Ovary (tissue), 7 donors: ENCODE measurements at regions not wholly inside any gene's neighbourhood (a gene's known extent, or its start where the extent isn't known, plus 50 kb on each side); places are given as distances from the start of the nearest gene placed in this dataset.

Source experiments
- DNase-seq, 5 donors: peaks; one replicate each; pipeline ENCODE4 v3.0.0-alpha.2; 2019 to 2020
- H3K27ac ChIP-seq, 2 donors: fragments of 200-600 bp; one replicate each; pipeline versions ENCODE4 v1.5.1 to v1.8.0; 2019 to 2022
- H3K27me3 ChIP-seq: fragments of 200-600 bp; one replicate; pipeline ENCODE4 v1.8.0; 2022
- H3K36me3 ChIP-seq: fragments of 200-600 bp; sonication (generic); one replicate; pipeline ENCODE4 v1.5.1; 2019
- H3K4me1 ChIP-seq: one replicate; pipeline ENCODE4 v1.8.1; 2013; ENCODE audit warnings: mild to moderate bottlenecking, moderate library complexity; ENCODE audit not compliant: insufficient read depth
- H3K4me3 ChIP-seq: fragments of 200-600 bp; sonication (generic); one replicate; pipeline ENCODE4 v1.5.1; 2017
- H3K9me3 ChIP-seq, 2 donors: fragments of 200-600 bp in 1 of 2; sonication (generic) in 1 of 2; one replicate each; pipeline versions ENCODE4 v1.5.1 to v1.8.1; 2013 to 2019; ENCODE audit warnings: mild to moderate bottlenecking in 1 of 2, moderate library complexity in 1 of 2
- EP300 ChIP-seq: sonication (generic); formaldehyde crosslinking; IDR thresholded peaks from one replicate; pipeline ENCODE4 v1.6.1; 2017; ENCODE audit warnings: antibody characterized with exemption
- POLR2A ChIP-seq: fragments of 450-650 bp; IDR thresholded peaks from one replicate; pipeline ENCODE4 v1.6.1; 2017; ENCODE audit warnings: antibody characterized with exemption, mild to moderate bottlenecking, moderate library complexity
- WGBS, 3 donors: extraction: QIAGEN DNeasy Blood & Tissue Kit in 1 of 3; methylation state at CpG; one replicate each; pipeline versions ENCODE4 v1.1.5 to v1.1.7; 2013 to 2017; 5-methylcytosine and 5-hydroxymethylcytosine counted together
- intact Hi-C, 4 donors: fragments of 100-400 bp; cut with DNase I; formaldehyde crosslinking; loops; one replicate each; pipeline versions ENCODE4 v1.11.0 to v1.15.1; 2022 to 2023
- TF ChIP-seq, protein P1 (sequence below), 3 donors: fragments of 450-650 bp in 2 of 3; fragments of 200-600 bp in 1 of 3; IDR thresholded peaks; one replicate each; pipeline versions ENCODE4 v1.5.1 to v1.8.0; 2016 to 2022; ENCODE audit warnings: antibody characterized with exemption in 3 of 3, mild to moderate bottlenecking in 1 of 3
- donor health status: DM: no; HTN: no; CAD: no; lungs with moderate emphysema.
- donor health status: DM: no; HTN: no; CAD: no.
- donor health status: Bipolar disorder and iron deficiency.
- donor health status: DM: no; HTN: no; CAD: no.
- donor health status: DM: yes; HTN: yes; CAD: no.

DNA sequence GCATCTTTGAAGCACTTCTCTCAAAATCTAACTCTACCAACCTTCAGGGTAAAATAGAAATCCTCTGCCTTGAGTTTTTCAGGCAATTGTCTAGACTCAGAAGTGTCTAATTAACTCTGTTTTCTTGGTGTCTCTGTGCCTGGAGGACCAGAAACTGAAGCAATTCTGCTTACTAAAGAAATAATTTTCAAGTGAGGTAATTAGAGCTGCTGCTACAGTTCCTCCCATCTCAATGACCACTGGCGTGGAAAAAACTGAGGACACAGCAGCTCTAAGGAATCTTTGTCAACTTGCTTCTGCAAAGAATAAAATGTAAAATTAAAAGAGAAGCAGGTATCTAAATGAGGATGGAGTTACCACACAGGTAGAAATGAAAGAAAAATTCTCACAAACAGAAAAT, 785.0 kb downstream of the PRELID2 start:
- WGBS, 3 donors: 63 to 73% (median 66%) methylated on average over 1 of the region's 1 CpG
- H3K27me3 ChIP-seq: no peaks in the 10 kb centered on the region
- no peak overlapping the region for H3K4me3 ChIP-seq
- H3K36me3 ChIP-seq: no peaks in the 10 kb centered on the region
- H3K27ac ChIP-seq: no peak overlapping the region
- H3K4me1 ChIP-seq: no peaks in the 10 kb centered on the region
- TF ChIP-seq POLR2A: no peak
- TF ChIP-seq, protein P1, sequence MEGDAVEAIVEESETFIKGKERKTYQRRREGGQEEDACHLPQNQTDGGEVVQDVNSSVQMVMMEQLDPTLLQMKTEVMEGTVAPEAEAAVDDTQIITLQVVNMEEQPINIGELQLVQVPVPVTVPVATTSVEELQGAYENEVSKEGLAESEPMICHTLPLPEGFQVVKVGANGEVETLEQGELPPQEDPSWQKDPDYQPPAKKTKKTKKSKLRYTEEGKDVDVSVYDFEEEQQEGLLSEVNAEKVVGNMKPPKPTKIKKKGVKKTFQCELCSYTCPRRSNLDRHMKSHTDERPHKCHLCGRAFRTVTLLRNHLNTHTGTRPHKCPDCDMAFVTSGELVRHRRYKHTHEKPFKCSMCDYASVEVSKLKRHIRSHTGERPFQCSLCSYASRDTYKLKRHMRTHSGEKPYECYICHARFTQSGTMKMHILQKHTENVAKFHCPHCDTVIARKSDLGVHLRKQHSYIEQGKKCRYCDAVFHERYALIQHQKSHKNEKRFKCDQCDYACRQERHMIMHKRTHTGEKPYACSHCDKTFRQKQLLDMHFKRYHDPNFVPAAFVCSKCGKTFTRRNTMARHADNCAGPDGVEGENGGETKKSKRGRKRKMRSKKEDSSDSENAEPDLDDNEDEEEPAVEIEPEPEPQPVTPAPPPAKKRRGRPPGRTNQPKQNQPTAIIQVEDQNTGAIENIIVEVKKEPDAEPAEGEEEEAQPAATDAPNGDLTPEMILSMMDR (IDR thresholded peaks at IDR 0.05): no peak
- TF ChIP-seq EP300: no peak
- DNase-seq: no peak
- H3K9me3 ChIP-seq: no peaks in the 10 kb centered on the region
- intact Hi-C loops: no loop called here

DNA sequence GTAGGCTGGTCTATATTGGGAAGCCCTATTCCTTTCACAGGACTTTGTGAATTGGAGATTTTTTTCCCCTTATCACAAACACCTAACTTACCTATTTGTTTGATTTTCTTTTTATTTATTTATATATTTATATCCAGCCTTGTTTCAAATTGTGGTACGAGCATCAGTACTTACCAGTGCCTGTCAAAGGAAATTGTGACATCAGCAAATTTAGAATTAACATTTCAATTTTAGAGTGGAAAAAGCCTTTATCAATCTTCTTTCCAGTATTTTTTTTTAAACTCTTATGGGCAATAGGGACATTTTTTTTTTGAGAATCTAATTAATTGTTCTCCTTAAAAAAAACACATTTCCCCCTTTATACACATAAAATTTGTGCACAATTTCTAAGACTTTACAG, 790.2 kb downstream of the PRELID2 start:
- 82 to 96% (median 83%) methylated on average over 1 of the region's 1 CpG for WGBS, 3 donors
- Histone ChIP-seq H3K4me3 (no peak overlapping the region), H3K27ac (no peak overlapping the region), H3K4me1 (no peaks in the 10 kb centered on the region), H3K27me3 (no peaks in the 10 kb centered on the region), H3K9me3 (no peaks in the 10 kb centered on the region), H3K36me3 (no peaks in the 10 kb centered on the region)
- no peak for DNase-seq
- intact Hi-C loops: no loop called here
- TF ChIP-seq, protein P1 (IDR thresholded peaks at IDR 0.05): no peak
- TF ChIP-seq EP300: no peak
- no peak for TF ChIP-seq POLR2A

DNA sequence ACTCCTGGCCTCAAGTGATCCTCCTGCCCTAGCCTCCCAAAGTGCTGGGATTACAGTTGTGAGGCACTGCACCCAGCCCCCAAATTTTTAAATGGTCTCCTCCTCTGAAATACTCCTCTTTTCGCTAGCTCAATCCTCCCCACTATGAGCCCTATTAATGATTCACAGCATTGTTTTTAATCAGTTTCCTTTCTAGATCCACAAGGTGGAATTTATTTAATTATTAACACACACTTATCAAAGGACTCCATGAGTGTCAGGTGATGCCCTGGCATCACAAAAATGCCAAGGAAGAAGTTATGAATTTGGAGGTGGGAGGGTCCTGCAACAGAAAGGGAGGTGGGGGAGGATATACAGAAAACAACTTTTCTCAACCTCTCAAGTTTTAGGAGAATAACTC, 806.5 kb downstream of the PRELID2 start:
- 77 to 90% (median 83%) methylated on average over 1 of the region's 1 CpG for WGBS, 3 donors
- intact Hi-C loops: no loop called here
- Histone ChIP-seq H3K4me1 (no peaks in the 10 kb centered on the region), H3K27me3 (no peaks in the 10 kb centered on the region), H3K27ac (no peak overlapping the region), H3K36me3 (no peaks in the 10 kb centered on the region), H3K9me3 (no peaks in the 10 kb centered on the region), H3K4me3 (no peak overlapping the region)
- no peak for TF ChIP-seq POLR2A
- no peak for TF ChIP-seq EP300
- TF ChIP-seq, protein P1 (IDR thresholded peaks at IDR 0.05): no peak
- no peak for DNase-seq

DNA sequence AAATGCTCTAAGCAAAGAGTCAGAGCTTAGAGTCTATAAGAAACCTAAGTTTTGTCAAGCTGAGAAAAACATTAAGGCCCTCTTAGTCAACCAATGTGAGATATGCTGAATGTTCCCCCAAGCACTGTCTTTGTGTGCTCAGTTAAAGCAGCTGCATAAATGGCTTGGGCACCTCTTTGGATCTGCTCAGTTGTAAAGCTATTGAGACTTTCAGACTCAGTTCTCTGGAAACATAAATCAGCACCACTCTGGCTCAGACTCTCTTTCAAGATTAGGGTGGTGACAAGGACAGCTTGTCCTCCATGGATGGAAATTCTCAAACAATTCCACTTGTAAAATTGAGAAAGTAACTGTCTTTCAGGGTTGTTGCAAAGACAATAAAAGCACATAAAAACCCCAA, 807.9 kb downstream of the PRELID2 start:
- Histone ChIP-seq H3K36me3 (no peaks in the 10 kb centered on the region), H3K27me3 (no peaks in the 10 kb centered on the region), H3K4me3 (no peak overlapping the region), H3K27ac (no peak overlapping the region), H3K9me3 (no peaks in the 10 kb centered on the region), H3K4me1 (no peaks in the 10 kb centered on the region)
- no peak for DNase-seq
- TF ChIP-seq, protein P1 (IDR thresholded peaks at IDR 0.05): no peak
- TF ChIP-seq POLR2A (no peak), EP300 (no peak)
- intact Hi-C loops: no loop called here

DNA sequence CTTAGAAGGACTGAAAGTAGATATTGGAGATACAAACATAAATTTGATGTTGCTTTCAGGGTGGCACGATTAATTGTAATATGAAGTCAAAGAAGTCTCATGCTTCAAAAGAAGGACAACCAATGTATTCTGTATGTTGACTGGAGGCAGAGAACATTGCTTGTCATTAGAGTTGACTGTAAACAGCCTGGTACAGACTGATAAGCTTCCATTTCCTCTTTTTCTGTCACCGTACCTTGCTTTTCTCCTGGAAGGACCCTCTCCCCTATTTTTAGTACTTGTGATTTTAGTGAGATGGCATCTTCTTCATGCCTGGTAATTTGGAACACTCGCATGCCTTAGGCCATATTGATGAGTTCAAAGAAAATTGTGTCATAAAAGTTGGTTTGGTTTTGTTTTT, 809.4 kb downstream of the PRELID2 start:
- H3K4me1 ChIP-seq: no peaks in the 10 kb centered on the region
- H3K9me3 ChIP-seq: no peaks in the 10 kb centered on the region
- intact Hi-C loops: no loop called here
- no peak for TF ChIP-seq EP300
- TF ChIP-seq POLR2A: no peak
- TF ChIP-seq, protein P1 (IDR thresholded peaks at IDR 0.05): no peak
- no peak for DNase-seq
- no peaks in the 10 kb centered on the region for H3K27me3 ChIP-seq
- 84 to 85% (median 85%) methylated on average over 3 of the region's 3 CpGs for WGBS, 3 donors
- H3K4me3 ChIP-seq: no peak overlapping the region
- H3K36me3 ChIP-seq: no peaks in the 10 kb centered on the region
- no peak overlapping the region for H3K27ac ChIP-seq
